Transverse colon (tissue), 4 donors: ENCODE measurements at regions not wholly inside any gene's neighbourhood (a gene's known extent, or its start where the extent isn't known, plus 50 kb on each side); places are given as distances from the start of the nearest gene placed in this dataset.
A peak's percentile ranks its signal among the peaks of the same experiment; 100 is the strongest.

Experiments
- DNase-seq: peaks from one replicate; pipeline ENCODE4 v3.0.0-alpha.2; 2019
- H3K27ac ChIP-seq, 4 donors: fragments of 200-600 bp; sonication (generic); 2 replicates each; pipeline ENCODE4 v1.5.1; 2016 to 2018; ENCODE audit warnings: inconsistent platforms in 4 of 4
- H3K27me3 ChIP-seq: fragments of 200-600 bp; sonication (generic); 2 replicates; pipeline ENCODE4 v1.5.1; 2017; ENCODE audit warnings: inconsistent platforms
- H3K36me3 ChIP-seq, 4 donors: fragments of 200-600 bp; sonication (generic); 2 replicates each; pipeline ENCODE4 v1.5.1; 2017 to 2019; ENCODE audit warnings: inconsistent platforms in 4 of 4
- H3K4me1 ChIP-seq, 4 donors: fragments of 200-600 bp; sonication (generic); 2 replicates each; pipeline ENCODE4 v1.5.1; 2017 to 2020; ENCODE audit warnings: inconsistent platforms in 4 of 4
- H3K4me3 ChIP-seq, 4 donors: fragments of 200-600 bp; sonication (generic); 1 replicate in 1 of 4; 2 replicates in 3 of 4; pipeline versions ENCODE4 v1.5.1 to v1.6.1; 2017 to 2019; ENCODE audit warnings: inconsistent platforms in 4 of 4
- H3K9me3 ChIP-seq, 2 donors: fragments of 200-600 bp; sonication (generic); 2 replicates each; pipeline ENCODE4 v1.5.1; 2017 to 2019; ENCODE audit warnings: inconsistent platforms in 2 of 2
- CTCF ChIP-seq, 5 experiments: fragments of 200-600 bp in 3 of 5; fragments of 450-650 bp in 2 of 5; sonication (generic) in 3 of 5; IDR thresholded peaks; 1 replicate in 2 of 5; 2 replicates in 3 of 5; pipeline ENCODE4 v1.5.1; 2016 to 2017; ENCODE audit warnings: antibody characterized with exemption in 5 of 5, inconsistent platforms in 3 of 5, mild to moderate bottlenecking in 2 of 5, moderate library complexity in 1 of 5
- EP300 ChIP-seq: sonication (generic); formaldehyde crosslinking; IDR thresholded peaks from one replicate; pipeline ENCODE4 v1.6.1; 2017; ENCODE audit warnings: antibody characterized with exemption, low read depth
- POLR2A ChIP-seq: fragments of 450-650 bp; IDR thresholded peaks from one replicate; pipeline ENCODE4 v1.6.1; 2016; ENCODE audit warnings: antibody characterized with exemption, mild to moderate bottlenecking, moderate library complexity
- POLR2AphosphoS5 ChIP-seq, 3 donors: sonication (generic); formaldehyde crosslinking; IDR thresholded peaks; one replicate each; pipeline ENCODE4 v1.6.1; 2016; ENCODE audit warnings: antibody characterized with exemption in 3 of 3
- WGBS, 2 donors: methylation state at CpG; one replicate each; pipeline ENCODE4 v1.1.5; 2018; ENCODE audit warnings: low coverage in 1 of 2; 5-methylcytosine and 5-hydroxymethylcytosine counted together
- in situ Hi-C, 4 donors: fragments of 200-750 bp; cut with MboI; loops; one replicate each; pipeline versions ENCODE4 v1.15.0 to v1.15.1; 2017; ENCODE audit warnings: low sequenced_read_pairs in 3 of 4, low pct_ligation_motif_present in 1 of 4, low pct_unique_long_range_greater_than_20kb in 1 of 4
- intact Hi-C: fragments of 100-400 bp; cut with DNase I; formaldehyde crosslinking; loops from one replicate; pipeline ENCODE4 v1.15.1; 2023; ENCODE audit warnings: low total_unique reads

- intact Hi-C loops (no loop called here), in situ Hi-C loops (no loop called here)
- Histone ChIP-seq H3K4me1 (peaks cover 0 to 14% (median 5%) of the 10 kb centered on the region in 4 donors), H3K36me3 (no peaks in the 10 kb centered on the region), H3K4me3 (no peak overlapping the region), H3K27ac (peak overlapping the region in 1 of 4 donors; percentile 41), H3K27me3 (no peaks in the 10 kb centered on the region), H3K9me3 (peaks cover 0 to 7% of the 10 kb centered on the region in 2 donors)
- WGBS, 2 donors: 78 to 86% methylated on average over 3 of the region's 3 CpGs
- no peak for DNase-seq
- TF ChIP-seq EP300 (no peak), CTCF (IDR thresholded peaks at IDR 0.05) (no peak), POLR2AphosphoS5 (IDR thresholded peaks at IDR 0.05) (no peak), POLR2A (no peak)
Observed at GRCh38 chr5:98432378-98432777, 341.1 kb upstream of the RGMB start.

GRCh38 chr5:98433022-98433421 is 340.4 kb upstream of the RGMB start:
- 44 to 59% methylated on average over 2 of the region's 2 CpGs for WGBS, 2 donors
- H3K27ac ChIP-seq: peak overlapping the region in 1 of 4 donors; percentile 41
- peaks cover 0 to 7% of the 10 kb centered on the region in 2 donors for H3K9me3 ChIP-seq
- peaks cover 0 to 11% (median 5%) of the 10 kb centered on the region in 4 donors for H3K4me1 ChIP-seq
- TF ChIP-seq POLR2AphosphoS5 (IDR thresholded peaks at IDR 0.05) (peak in 1 of 3 donors; percentile 7), EP300 (no peak)
- DNase-seq: no peak
- no peak overlapping the region for H3K4me3 ChIP-seq
- H3K27me3 ChIP-seq: no peaks in the 10 kb centered on the region
- in situ Hi-C loops: no loop called here
- intact Hi-C loops: no loop called here
- H3K36me3 ChIP-seq: no peaks in the 10 kb centered on the region

- in situ Hi-C loops (no loop called here), intact Hi-C loops (no loop called here)
- peaks cover 0 to 7% of the 10 kb centered on the region in 2 donors for H3K9me3 ChIP-seq
- DNase-seq: no peak
- H3K27ac ChIP-seq: peak overlapping the region in 1 of 4 donors; percentile 5
- H3K4me3 ChIP-seq: no peak overlapping the region
- peaks cover 0 to 5% (median 3%) of the 10 kb centered on the region in 4 donors for H3K4me1 ChIP-seq
- no peak for TF ChIP-seq EP300
- no peak for TF ChIP-seq CTCF (IDR thresholded peaks at IDR 0.05)
- no peak for TF ChIP-seq POLR2A
- no peak for TF ChIP-seq POLR2AphosphoS5 (IDR thresholded peaks at IDR 0.05)
- H3K36me3 ChIP-seq: no peaks in the 10 kb centered on the region
- no peaks in the 10 kb centered on the region for H3K27me3 ChIP-seq
Observed at GRCh38 chr5:98433673-98434072, 339.8 kb upstream of the RGMB start.

- Histone ChIP-seq H3K27ac (no peak overlapping the region), H3K9me3 (peaks cover 0 to 7% of the 10 kb centered on the region in 2 donors), H3K27me3 (no peaks in the 10 kb centered on the region), H3K4me1 (no peaks in the 10 kb centered on the region), H3K4me3 (no peak overlapping the region), H3K36me3 (no peaks in the 10 kb centered on the region)
- 92 to 100% methylated on average over 2 to 3 of the region's 3 CpGs for WGBS, 2 donors
- in situ Hi-C loops (no loop called here), intact Hi-C loops (no loop called here)
- TF ChIP-seq EP300 (no peak), CTCF (IDR thresholded peaks at IDR 0.05) (no peak), POLR2AphosphoS5 (IDR thresholded peaks at IDR 0.05) (no peak), POLR2A (no peak)
- DNase-seq: no peak
Observed at GRCh38 chr5:98436667-98437066, 336.8 kb upstream of the RGMB start.

GRCh38 chr5:98442448-98442847 is 331.0 kb upstream of the RGMB start:
- Histone ChIP-seq H3K27me3 (no peaks in the 10 kb centered on the region), H3K4me1 (no peaks in the 10 kb centered on the region), H3K36me3 (no peaks in the 10 kb centered on the region), H3K4me3 (no peak overlapping the region), H3K9me3 (peaks cover 7% of the 10 kb centered on the region in 2 donors), H3K27ac (no peak overlapping the region)
- intact Hi-C loops (no loop called here), in situ Hi-C loops (no loop called here)
- no peak for DNase-seq
- no peak for TF ChIP-seq CTCF (IDR thresholded peaks at IDR 0.05)
- no peak for TF ChIP-seq POLR2AphosphoS5 (IDR thresholded peaks at IDR 0.05)
- no peak for TF ChIP-seq EP300
- TF ChIP-seq POLR2A: no peak
- WGBS, 2 donors: 71 to 80% methylated on average over 1 of the region's 1 CpG
